OCI-M1 (cell line): ENCODE measurements at regions not wholly inside any gene's neighbourhood (a gene's known extent, or its start where the extent isn't known, plus 50 kb on each side); places are given as distances from the start of the nearest gene placed in this dataset.
A peak's percentile ranks its signal among the peaks of the same experiment; 100 is the strongest.
"Not testable (repeated sequence)": the region's sequence is repeated elsewhere in the genome, so short reads cannot be mapped to it uniquely, and the experiment has no call there.

Source experiments
- DNase-seq: peaks from one replicate; lab custom pipeline; 2025; lab: John Stamatoyannopoulos, UW

DNA sequence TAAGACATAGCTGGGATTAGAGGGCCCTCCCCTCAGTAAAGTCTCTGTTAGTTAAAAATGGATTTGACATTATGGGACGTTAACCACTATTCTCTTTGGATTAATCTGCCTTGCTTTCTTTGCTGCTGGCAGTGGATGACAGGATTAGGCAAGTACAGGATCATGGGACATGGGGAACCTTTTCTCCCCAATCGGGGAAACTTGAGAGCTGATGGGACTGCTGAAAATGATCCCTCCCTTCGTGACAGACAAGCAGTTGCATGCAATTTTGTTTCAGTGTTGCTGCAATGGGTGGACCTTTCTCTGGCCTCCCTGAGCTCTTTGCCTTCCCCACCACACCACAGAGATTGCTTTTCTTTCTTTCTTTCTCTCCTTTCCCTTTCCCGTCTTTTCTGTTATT, 120.2 kb upstream of the BANK1 start:
- DNase-seq, result no peak

DNA sequence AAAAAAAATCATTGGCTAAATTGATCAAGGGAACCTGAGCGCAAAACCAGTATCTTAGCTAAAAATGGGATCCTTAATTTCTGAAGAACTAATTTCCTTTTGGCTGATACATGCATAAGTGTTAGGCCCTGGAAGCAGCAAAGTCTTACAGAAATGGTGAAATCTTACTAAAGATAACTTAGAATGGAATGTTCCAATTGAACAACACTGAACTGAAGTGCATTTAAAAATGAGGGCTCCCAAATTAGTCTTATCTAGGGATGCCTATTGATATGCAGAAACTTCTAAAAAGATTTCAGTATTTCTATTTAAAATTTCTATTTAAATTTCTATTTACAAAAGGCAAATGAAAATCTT, 120.7 kb upstream of the BANK1 start:
- no peak for DNase-seq

DNA sequence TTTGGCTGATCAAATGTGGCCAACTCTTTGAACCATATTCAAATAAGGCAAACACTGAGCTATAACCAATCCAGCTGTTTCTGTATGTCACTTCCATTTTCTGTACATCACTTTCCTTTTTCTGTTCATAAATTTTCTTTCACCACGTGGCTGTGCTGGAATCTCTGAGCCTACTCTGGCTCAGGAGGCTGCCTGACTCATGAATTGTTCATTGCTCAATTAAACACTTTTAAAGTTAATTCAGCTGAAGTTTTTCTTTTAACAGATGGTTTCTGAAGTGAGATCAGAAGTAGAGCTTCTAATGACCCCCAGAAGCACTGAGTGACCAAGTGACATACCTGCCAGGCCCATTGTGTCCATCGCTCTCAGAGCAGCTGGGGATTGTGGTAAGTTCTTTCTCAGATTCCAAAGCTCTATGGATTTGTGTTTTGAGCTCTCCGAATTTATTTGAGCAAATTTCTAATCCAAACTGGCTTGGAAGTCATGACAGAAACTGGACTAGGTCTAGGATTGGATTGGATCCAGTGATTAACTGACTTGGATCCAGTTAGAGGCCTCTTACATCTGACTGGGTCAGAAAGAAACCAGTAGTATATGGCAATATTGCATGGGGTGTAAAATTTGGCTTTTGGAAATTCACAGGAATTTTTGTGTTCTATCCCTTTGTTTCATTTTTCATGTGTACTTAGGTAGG, 121.2 kb upstream of the BANK1 start:
- DNase-seq, result no peak

DNA sequence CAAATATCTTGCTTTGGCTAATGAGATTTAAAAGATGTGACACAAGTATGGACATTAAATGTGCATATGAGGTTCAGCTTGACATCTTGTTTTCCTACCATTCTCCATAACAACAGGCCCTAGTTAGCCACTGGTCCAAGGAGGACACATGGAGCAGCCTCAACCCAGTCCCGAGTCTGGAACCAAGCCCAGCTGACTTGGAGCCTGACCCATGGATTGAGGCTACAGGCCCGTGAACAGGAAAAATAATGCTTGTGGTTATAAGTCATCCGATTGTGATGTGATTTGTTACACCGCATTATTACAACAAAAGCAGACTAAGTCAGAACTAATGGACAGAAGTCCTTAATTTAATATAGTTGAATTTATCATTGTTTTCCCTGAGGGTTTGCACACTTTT, 123.2 kb upstream of the BANK1 start:
- DNase-seq, result no peak

DNA sequence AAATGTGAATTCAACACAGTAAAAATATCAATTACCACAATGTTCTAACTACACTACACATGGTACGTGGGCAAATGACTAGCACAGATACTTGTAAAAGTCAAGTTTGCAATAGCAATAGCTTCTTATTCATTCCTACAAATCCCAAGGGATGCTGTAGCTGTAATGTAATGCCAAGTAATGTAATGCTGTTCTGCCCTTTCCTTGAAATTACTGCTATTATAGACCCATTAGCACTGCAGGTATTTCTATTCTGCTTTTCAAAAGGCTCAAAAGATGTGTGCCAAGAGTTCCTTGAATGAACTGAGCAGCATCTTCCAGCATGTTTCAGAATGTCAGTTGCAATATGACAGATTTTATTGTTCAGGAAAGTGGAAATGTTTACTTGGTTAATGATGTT, 129.9 kb upstream of the BANK1 start:
- DNase-seq, result no peak

GRCh38 chr4:101655857-101656256, 134.7 kb upstream of the BANK1 start:
- no peak for DNase-seq

DNA sequence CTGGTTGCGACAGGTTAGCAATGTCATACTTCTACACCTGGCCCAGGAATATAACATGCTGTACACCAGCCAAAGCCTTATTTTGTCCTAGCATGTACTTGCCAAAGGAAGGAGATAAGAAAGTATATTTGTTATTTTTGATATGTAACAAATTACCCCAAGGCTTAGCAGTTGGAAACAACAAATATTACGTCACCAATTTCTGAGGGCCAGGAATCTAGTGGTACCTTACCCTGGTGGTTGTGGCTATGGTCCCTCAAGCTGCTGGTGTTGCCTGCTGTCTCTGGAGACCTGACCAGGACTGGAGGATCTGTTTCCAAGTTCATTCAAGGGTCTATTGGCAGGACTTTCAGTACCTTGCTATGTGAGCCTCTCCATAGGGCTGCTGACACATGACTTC, 135.5 kb upstream of the BANK1 start:
- DNase-seq, result no peak

DNA sequence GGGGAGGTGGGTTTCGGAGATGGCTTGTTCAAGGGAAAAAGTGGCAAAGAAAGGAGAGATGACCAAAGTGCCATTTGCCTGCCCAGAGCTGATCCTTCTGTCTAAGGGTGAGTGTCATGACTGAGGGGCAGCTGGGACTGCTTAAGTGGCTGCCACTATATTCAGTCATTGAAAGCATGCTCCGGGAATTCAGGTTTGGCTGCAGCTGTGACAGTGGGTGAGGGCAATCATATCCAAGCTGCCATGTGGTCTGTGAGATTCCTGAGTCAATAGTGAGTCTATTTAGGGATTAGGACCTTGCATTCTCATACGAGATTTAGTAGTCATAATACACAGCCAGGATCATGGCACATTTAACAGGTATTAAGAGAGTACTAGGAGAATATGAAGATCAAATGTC, 138.8 kb upstream of the BANK1 start:
- no peak for DNase-seq

DNA sequence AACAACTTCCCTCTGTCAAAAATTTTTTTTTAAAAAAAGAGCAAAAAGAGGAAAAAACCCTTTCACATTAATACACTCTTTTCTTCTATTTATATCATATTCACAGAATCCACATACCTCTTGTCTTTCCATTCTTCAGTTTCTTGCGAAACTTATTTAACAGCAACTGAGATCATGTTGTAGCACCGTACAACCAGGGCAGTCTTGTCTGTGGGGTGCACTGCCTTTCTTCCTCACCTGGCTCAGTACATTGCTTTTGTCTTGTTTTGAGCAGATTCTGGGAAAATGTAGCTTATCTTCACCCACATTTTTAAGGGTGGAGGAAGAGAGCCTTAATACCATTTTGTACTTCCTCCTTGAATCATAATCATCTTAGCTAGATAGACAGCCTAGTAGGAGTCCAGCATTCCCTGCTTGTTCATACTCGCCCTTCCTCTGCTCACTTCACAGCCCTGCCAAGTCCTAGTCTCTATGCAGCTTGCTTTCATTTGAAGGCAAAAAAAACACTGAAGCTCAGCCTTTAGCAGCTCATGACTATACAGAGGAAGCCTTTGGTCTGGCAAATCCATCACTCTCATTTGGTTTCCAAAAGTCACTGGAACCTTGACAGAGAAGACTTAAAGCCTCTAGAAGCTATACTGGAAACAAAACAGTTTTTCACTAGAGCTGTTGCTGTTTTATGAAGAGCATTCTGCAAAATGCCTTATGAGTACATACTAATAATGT, 140.6 kb upstream of the BANK1 start:
- DNase-seq, result peak; percentile 75

DNA sequence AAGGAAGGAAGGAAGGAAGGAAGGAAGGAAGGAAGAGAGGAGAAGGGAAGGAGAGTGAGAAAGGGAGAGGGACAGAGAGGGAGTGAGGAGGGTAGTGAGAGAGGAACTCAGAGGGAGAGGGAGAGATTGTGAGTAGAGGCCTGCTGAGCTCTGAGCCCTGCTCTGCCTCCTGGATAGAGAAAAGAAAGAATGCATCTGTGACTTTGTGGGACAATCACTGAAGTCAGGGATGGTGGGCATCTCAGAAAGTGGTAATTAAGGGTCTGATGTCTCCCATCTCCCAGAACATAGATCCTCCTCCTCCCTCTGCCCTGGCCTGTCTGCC, 142.9 kb upstream of the BANK1 start:
- DNase-seq, result no peak

DNA sequence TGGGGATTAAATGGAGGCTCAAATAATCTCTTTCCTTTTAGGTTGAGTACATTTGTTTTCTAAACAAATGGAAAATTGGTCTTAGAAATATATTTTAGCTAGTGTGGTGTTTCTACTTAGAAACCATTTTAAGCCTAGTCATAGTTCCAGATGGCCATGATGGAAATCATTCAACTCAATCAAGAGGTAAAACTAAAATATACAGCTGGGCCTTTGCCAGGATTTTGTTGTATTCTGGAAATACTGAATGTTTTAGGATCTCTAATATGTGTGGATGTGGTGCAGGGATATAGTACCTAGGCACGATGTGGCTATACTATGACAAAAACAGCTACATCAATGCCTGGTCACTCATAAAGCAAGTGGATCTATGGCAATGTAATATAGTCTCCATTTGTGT, 146.0 kb upstream of the BANK1 start:
- no peak for DNase-seq

DNA sequence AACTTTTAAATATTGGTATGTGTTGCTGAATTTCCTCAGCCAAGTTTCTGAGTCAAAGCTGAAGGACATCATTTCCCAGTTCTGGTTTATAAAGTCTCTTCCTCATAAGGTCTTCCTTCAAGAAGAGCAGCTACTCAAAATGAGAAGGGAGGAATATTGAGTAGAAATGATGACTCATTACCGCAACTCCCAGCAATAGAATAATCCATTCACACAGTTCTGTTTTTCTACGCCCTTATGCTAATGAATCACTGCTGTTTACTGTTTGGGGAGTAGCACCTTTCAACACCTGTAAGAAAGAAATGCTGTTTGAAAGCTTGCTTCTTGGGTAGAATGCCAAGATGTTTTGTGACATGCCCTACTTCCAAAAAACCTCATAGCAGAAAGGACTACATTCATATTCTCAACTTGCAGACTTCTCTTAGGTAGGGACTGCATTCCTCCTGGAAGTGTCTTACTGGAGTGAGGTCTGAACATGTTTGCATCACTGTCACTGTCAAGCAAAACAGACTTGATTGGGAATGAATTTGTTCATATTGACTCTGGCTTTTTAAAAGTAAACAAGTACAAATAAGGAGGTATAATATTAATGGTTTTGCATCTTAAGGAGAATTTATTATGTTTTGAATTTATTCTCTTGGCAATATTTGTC, 147.2 kb upstream of the BANK1 start:
- DNase-seq, result peak; percentile 48

DNA sequence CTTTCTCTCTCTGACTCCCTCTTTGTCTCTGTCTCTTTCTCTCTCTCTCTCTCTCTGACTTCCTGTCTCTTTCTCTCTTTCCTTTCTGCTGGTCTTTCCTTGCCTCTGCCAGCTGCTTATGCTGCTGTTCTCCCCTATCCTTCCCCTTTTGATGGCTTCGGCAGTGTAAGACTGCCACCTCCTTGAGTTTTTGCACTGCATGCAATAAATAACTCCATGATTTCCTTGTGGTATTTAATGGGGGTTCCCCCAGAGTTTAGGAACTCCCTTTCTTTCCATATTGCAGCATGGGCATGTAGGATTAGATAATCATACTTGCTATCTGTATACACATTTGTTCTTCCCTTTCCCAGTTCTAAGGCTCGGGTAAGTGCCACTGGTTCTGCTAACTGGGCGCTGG, 157.8 kb upstream of the BANK1 start:
- not testable (repeated sequence) for DNase-seq

GRCh38 chr4:101630319-101630986, 160.1 kb upstream of the BANK1 start:
- DNase-seq, result no peak

- DNase-seq, result peak; percentile 9
These were observed 169.4 kb upstream of the BANK1 start for GRCh38 chr4:101621120-101621519.

GRCh38 chr4:101615652-101616051, 174.9 kb upstream of the BANK1 start:
- DNase-seq, result no peak

GRCh38 chr4:101606989-101607388, 183.5 kb upstream of the BANK1 start:
- DNase-seq, result not testable (repeated sequence)

DNA sequence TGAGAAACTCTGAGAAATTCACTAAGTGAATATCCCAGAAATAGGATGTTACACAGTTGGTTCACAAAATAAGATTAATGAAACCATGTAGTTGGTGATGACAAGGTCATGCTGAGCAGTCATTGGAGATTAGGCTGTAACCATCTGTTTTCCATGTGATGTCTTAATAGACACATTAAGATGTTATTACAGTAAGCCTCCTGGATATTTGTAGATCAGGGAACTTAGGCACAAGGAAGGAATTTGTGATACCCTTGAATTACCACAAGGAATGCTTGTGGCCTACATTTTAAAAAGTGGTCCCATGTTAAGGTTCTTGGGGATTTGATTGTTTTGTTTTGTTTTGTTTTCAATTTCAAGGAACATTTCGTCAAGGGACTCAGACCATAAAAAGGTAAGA, 185.6 kb upstream of the BANK1 start:
- no peak for DNase-seq

- DNase-seq, result no peak
These were observed 190.2 kb upstream of the BANK1 start for GRCh38 chr4:101600287-101600686.

- DNase-seq, result no peak
These were observed 190.9 kb upstream of the BANK1 start for GRCh38 chr4:101599620-101600019.

DNA sequence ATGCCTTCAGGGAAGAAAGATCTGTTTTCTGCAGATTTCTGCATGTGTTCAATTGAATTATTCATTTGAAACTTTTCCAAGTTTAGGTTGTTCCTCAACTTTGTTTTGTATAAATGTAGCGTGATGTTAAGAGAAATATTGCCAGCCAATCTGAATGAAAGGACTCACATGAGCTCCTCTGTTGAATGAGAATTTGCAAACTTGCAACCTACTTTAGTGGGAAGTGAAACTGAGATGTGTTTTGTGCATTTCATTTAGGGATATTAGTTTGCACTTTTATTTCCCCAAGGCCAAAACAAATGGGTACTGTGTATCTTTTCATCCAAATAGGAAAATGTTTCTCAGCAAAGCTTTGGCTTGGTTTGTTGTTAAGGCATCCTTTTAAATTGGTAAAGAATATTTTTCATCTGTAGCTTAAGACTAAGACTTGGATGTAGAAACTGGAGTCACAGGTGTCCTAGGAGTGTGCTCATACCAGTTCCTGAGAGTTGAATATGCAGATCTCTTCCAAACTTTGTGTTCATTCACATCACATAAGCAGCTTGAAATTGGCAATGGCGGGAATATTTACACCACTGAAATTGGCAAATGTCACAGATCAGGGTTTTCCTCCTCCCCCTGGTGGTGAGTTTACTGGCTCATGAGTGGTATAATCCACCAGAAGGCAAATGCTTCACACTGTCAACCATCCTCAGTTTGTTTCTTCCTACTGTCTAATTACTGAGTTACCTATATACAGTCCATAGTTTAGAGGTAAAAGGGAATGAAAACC, 193.6 kb upstream of the BANK1 start:
- peak; percentile 10 for DNase-seq

- no peak for DNase-seq
These were observed 195.9 kb upstream of the BANK1 start for GRCh38 chr4:101594588-101594987.
